ENCODE measurements at regions not wholly inside any gene's neighbourhood (a gene's known extent, or its start where the extent isn't known, plus 50 kb on each side); places are given as distances from the start of the nearest gene placed in this dataset.

DNA sequence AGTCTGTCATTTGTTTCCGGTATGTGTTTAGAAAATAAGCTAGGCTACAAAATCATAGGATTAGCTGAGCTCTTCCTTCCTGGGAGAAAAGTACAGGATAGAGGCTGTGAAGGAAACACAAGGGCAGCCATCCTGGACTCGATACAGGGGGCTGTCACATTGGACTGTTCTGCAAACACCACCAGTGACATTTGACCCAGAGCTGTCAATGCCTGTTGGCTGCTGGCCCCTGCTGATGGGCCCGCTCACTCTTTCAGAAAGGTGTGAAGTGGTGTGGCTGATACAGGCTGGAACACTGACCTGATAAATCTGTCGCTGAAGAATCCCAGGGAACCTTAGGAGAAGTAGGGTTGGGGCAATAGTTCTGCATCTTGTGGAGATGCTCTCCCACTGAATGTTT, 183.1 kb downstream of the RHOU start (continued):
- TF ChIP-seq, protein P1, sequence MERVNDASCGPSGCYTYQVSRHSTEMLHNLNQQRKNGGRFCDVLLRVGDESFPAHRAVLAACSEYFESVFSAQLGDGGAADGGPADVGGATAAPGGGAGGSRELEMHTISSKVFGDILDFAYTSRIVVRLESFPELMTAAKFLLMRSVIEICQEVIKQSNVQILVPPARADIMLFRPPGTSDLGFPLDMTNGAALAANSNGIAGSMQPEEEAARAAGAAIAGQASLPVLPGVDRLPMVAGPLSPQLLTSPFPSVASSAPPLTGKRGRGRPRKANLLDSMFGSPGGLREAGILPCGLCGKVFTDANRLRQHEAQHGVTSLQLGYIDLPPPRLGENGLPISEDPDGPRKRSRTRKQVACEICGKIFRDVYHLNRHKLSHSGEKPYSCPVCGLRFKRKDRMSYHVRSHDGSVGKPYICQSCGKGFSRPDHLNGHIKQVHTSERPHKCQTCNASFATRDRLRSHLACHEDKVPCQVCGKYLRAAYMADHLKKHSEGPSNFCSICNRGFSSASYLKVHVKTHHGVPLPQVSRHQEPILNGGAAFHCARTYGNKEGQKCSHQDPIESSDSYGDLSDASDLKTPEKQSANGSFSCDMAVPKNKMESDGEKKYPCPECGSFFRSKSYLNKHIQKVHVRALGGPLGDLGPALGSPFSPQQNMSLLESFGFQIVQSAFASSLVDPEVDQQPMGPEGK (CRISPR knock-in tag; IDR thresholded peaks at IDR 0.05): peak; percentile 40; the same call in 1 of the 2 replicates
- TF ChIP-seq ZBTB7A (CRISPR knock-in tag; IDR thresholded peaks at IDR 0.05) (0 out of 2 replicates have a peak, but pooled peaks have one; percentile 22), SOX6 (IDR thresholded peaks at IDR 0.05) (no peak), SOX6 (CRISPR knock-in tag; IDR thresholded peaks at IDR 0.05) (peak; percentile 66), ZNF772 (CRISPR knock-in tag; IDR thresholded peaks at IDR 0.05) (0 out of 2 replicates have a peak, but pooled peaks have one; percentile 48), YEATS4 (CRISPR knock-in tag; IDR thresholded peaks at IDR 0.05; ENCODE audit: borderline replicate concordance) (no peak), TARDBP (CRISPR knock-in tag; IDR thresholded peaks at IDR 0.05) (peak; percentile 53; the same call in 1 of the 2 replicates), HNRNPK (IDR thresholded peaks at IDR 0.05; ENCODE audit: low read depth, low read length, poor library complexity, severe bottlenecking) (no peak), ZNF121 (CRISPR knock-in tag; IDR thresholded peaks at IDR 0.05) (peak; percentile 62; the same call in 1 of the 2 replicates), SAP130 (CRISPR knock-in tag; IDR thresholded peaks at IDR 0.05; ENCODE audit: low read depth) (peak; percentile 57; the same call in 1 of the 2 replicates), MIXL1 (CRISPR knock-in tag; IDR thresholded peaks at IDR 0.05) (peak; percentile 20; the same call in 1 of the 2 replicates), FOXA1 (IDR thresholded peaks at IDR 0.05) (no peak), FOXA1 (CRISPR knock-in tag; IDR thresholded peaks at IDR 0.05) (0 out of 2 replicates have a peak, but pooled peaks have one; percentile 18), ETV5 (CRISPR knock-in tag; IDR thresholded peaks at IDR 0.05; ENCODE audit: borderline replicate concordance) (peak; percentile 49; the same call in 1 of the 2 replicates), PITX1 (CRISPR knock-in tag; IDR thresholded peaks at IDR 0.05) (peak; percentile 49; the same call in 1 of the 2 replicates), TBX2 (CRISPR knock-in tag; IDR thresholded peaks at IDR 0.05; ENCODE audit: borderline replicate concordance) (peak; percentile 94), RAD21 (CRISPR knock-in tag; IDR thresholded peaks at IDR 0.05) (0 out of 2 replicates have a peak, but pooled peaks have one; percentile 21), ERF (CRISPR knock-in tag; IDR thresholded peaks at IDR 0.05) (0 out of 2 replicates have a peak, but pooled peaks have one; percentile 35), SALL1 (CRISPR knock-in tag; IDR thresholded peaks at IDR 0.05) (peak; percentile 85), TEAD3 (CRISPR knock-in tag; optimal IDR thresholded peaks at IDR 0.05; ENCODE audit: borderline replicate concordance) (peak; percentile 47), ELF3 (CRISPR knock-in tag; IDR thresholded peaks at IDR 0.05) (0 out of 2 replicates have a peak, but pooled peaks have one; percentile 27)
- TF ChIP-seq, protein P2, sequence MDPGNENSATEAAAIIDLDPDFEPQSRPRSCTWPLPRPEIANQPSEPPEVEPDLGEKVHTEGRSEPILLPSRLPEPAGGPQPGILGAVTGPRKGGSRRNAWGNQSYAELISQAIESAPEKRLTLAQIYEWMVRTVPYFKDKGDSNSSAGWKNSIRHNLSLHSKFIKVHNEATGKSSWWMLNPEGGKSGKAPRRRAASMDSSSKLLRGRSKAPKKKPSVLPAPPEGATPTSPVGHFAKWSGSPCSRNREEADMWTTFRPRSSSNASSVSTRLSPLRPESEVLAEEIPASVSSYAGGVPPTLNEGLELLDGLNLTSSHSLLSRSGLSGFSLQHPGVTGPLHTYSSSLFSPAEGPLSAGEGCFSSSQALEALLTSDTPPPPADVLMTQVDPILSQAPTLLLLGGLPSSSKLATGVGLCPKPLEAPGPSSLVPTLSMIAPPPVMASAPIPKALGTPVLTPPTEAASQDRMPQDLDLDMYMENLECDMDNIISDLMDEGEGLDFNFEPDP (CRISPR knock-in tag; conservative IDR thresholded peaks at IDR 0.05): no peak
- TF ChIP-seq, protein P3, sequence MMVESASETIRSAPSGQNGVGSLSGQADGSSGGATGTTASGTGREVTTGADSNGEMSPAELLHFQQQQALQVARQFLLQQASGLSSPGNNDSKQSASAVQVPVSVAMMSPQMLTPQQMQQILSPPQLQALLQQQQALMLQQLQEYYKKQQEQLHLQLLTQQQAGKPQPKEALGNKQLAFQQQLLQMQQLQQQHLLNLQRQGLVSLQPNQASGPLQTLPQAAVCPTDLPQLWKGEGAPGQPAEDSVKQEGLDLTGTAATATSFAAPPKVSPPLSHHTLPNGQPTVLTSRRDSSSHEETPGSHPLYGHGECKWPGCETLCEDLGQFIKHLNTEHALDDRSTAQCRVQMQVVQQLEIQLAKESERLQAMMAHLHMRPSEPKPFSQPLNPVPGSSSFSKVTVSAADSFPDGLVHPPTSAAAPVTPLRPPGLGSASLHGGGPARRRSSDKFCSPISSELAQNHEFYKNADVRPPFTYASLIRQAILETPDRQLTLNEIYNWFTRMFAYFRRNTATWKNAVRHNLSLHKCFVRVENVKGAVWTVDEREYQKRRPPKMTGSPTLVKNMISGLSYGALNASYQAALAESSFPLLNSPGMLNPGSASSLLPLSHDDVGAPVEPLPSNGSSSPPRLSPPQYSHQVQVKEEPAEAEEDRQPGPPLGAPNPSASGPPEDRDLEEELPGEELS (CRISPR knock-in tag; IDR thresholded peaks at IDR 0.05): peak; percentile 11; the same call in 1 of the 2 replicates
- TF ChIP-seq, protein P4, sequence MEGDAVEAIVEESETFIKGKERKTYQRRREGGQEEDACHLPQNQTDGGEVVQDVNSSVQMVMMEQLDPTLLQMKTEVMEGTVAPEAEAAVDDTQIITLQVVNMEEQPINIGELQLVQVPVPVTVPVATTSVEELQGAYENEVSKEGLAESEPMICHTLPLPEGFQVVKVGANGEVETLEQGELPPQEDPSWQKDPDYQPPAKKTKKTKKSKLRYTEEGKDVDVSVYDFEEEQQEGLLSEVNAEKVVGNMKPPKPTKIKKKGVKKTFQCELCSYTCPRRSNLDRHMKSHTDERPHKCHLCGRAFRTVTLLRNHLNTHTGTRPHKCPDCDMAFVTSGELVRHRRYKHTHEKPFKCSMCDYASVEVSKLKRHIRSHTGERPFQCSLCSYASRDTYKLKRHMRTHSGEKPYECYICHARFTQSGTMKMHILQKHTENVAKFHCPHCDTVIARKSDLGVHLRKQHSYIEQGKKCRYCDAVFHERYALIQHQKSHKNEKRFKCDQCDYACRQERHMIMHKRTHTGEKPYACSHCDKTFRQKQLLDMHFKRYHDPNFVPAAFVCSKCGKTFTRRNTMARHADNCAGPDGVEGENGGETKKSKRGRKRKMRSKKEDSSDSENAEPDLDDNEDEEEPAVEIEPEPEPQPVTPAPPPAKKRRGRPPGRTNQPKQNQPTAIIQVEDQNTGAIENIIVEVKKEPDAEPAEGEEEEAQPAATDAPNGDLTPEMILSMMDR (CRISPR knock-in tag; IDR thresholded peaks at IDR 0.05): peak; percentile 76
- TF ChIP-seq, protein P5, sequence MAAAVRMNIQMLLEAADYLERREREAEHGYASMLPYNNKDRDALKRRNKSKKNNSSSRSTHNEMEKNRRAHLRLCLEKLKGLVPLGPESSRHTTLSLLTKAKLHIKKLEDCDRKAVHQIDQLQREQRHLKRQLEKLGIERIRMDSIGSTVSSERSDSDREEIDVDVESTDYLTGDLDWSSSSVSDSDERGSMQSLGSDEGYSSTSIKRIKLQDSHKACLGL (CRISPR knock-in tag; IDR thresholded peaks at IDR 0.05): 0 out of 2 replicates have a peak, but pooled peaks have one; percentile 33

All from HepG2 (cell line).